ENCODE measurements at regions not wholly inside any gene's neighbourhood (a gene's known extent, or its start where the extent isn't known, plus 50 kb on each side); places are given as distances from the start of the nearest gene placed in this dataset.

DNA sequence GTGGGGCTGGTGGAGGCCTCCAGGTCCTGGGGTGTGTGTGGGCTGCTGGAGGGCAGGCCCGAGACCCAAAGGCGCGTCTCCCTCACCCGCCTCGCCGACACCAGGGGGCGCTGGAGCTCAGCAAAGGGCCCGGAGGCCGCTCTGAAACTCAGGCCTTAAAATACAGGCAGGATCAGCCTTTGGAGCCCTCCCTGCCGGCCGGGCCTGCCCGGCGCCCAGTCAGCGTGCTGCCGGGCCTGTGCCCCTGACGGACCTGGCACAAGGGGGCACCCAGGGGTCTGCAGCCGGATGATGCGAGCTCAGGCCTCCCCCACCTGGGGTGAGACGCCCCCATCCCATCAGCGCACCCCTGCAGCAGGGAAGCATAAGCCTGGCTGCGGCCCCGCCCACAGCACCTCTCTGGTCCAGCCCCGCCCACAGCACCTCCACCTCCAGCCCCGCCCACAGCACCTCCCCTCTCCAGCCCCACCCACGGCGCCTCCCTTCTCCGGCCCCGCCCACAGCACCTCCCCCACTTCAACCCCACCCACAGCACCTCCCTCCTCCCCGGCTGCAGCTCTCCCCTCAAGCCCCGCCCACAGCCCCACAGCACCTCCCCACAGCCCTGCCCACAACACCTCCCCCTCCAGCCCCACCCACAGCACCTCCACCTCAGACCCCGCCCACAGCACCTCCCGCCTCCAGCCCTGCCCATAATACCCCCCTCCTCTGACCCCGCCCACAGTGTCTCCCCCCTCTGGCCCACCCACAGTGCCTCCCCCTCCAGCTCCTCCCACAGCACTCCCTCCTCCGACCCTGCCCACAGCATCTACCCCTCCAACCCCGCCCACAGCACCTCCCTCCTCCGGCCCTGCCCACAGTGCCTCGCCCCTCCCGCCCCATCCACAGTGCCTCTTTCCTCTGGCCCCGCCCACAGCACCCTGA lies 92.8 kb upstream of the OTOS start:
- TF ChIP-seq, protein P1, sequence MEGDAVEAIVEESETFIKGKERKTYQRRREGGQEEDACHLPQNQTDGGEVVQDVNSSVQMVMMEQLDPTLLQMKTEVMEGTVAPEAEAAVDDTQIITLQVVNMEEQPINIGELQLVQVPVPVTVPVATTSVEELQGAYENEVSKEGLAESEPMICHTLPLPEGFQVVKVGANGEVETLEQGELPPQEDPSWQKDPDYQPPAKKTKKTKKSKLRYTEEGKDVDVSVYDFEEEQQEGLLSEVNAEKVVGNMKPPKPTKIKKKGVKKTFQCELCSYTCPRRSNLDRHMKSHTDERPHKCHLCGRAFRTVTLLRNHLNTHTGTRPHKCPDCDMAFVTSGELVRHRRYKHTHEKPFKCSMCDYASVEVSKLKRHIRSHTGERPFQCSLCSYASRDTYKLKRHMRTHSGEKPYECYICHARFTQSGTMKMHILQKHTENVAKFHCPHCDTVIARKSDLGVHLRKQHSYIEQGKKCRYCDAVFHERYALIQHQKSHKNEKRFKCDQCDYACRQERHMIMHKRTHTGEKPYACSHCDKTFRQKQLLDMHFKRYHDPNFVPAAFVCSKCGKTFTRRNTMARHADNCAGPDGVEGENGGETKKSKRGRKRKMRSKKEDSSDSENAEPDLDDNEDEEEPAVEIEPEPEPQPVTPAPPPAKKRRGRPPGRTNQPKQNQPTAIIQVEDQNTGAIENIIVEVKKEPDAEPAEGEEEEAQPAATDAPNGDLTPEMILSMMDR (IDR thresholded peaks at IDR 0.05), result peak; percentile 81 to 94 (median 86)
- no peak for TF ChIP-seq POLR2A (IDR thresholded peaks at IDR 0.05)
